B cell (primary cell): ENCODE measurements at regions not wholly inside any gene's neighbourhood (a gene's known extent, or its start where the extent isn't known, plus 50 kb on each side); places are given as distances from the start of the nearest gene placed in this dataset.

Source experiments
- CTCF ChIP-seq: fragments of 200-600 bp; IDR thresholded peaks from one replicate; pipeline ENCODE4 v1.8.0; 2022; ENCODE audit warnings: antibody characterized with exemption, mild to moderate bottlenecking
- EZH2 ChIP-seq: IDR thresholded peaks from 2 replicates; pipeline ENCODE4 v1.6.1; 2012; ENCODE audit warnings: borderline replicate concordance, low read depth, mild to moderate bottlenecking, moderate library complexity, low read length; ENCODE audit not compliant: insufficient read depth, poor library complexity, severe bottlenecking

GRCh38 chr7:112616295-112616694 is 135.5 kb downstream of the LSMEM1 start:
- TF ChIP-seq CTCF (no peak), EZH2 (no peak)
